Activated T-cell treated with anti-CD3 and anti-CD28 coated beads, Interleukin-2, amount 50 U/mL, for 24 hours (primary cell): ENCODE measurements at regions not wholly inside any gene's neighbourhood (a gene's known extent, or its start where the extent isn't known, plus 50 kb on each side); places are given as distances from the start of the nearest gene placed in this dataset.
A peak's percentile ranks its signal among the peaks of the same experiment; 100 is the strongest.

ENCODE experiments used
- DNase-seq: peaks from one replicate; pipeline ENCODE4 v3.0.0-alpha.2; 2020
- H3K27ac Mint-ChIP-seq: 2 replicates; pipeline ENCODE4 v1.8.0; 2020; ENCODE audit warnings: mild to moderate bottlenecking, mixed read lengths
- H3K27me3 Mint-ChIP-seq: 2 replicates; pipeline ENCODE4 v1.8.0; 2020; ENCODE audit warnings: mixed read lengths
- H3K36me3 Mint-ChIP-seq: 2 replicates; pipeline ENCODE4 v1.8.0; 2020; ENCODE audit warnings: low read depth, mixed read lengths
- H3K4me1 Mint-ChIP-seq: 2 replicates; pipeline ENCODE4 v1.8.0; 2020; ENCODE audit warnings: low read depth, mixed read lengths
- H3K4me3 Mint-ChIP-seq: 2 replicates; pipeline ENCODE4 v1.8.0; 2020; ENCODE audit warnings: mild to moderate bottlenecking, moderate library complexity, mixed read lengths
- H3K9me3 Mint-ChIP-seq: 2 replicates; pipeline ENCODE4 v1.8.0; 2020; ENCODE audit warnings: mixed read lengths

DNA sequence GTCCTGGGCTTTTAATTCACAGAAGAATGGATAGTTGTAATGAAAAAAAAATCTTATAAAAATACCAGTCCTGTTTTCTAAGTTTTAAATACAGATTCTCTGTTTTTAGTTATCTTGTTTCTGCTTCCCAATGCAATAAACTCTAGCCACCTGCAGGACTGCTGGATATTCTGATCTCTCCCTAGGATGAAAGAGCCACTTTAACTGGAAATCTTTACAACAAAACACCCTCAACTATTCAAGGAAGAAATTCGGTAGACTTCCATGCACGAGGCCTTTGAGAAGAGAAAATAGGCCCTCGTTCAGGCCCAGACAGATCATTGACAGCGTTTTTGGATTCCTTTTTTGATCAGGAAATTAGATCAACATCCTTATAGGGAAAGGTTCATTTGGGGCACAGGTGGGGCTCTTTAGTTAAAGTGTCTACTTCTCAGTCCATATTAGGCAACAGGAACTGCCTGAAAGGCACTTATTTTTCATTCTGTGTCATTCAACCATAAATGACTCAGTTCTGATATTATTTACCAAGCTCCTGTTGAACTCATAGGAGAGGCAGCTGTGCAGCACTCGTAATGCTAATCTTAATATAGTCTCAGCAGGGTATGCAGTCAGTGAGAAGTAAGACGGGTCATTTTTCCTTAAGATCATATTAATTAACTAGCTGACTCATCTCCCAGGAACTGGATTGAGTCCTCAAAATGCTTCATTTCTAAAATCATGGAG lies 71.1 kb upstream of the ERRFI1 start:
- Mint-ChIP-seq H3K27me3 (peaks cover 14% of the 10 kb centered on the region), H3K4me1 (peaks cover 46% of the 10 kb centered on the region), H3K4me3 (peak overlapping the region; percentile 68), H3K27ac (peak overlapping the region; percentile 99), H3K9me3 (no peaks in the 10 kb centered on the region), H3K36me3 (no peaks in the 10 kb centered on the region)
- no peak for DNase-seq

DNA sequence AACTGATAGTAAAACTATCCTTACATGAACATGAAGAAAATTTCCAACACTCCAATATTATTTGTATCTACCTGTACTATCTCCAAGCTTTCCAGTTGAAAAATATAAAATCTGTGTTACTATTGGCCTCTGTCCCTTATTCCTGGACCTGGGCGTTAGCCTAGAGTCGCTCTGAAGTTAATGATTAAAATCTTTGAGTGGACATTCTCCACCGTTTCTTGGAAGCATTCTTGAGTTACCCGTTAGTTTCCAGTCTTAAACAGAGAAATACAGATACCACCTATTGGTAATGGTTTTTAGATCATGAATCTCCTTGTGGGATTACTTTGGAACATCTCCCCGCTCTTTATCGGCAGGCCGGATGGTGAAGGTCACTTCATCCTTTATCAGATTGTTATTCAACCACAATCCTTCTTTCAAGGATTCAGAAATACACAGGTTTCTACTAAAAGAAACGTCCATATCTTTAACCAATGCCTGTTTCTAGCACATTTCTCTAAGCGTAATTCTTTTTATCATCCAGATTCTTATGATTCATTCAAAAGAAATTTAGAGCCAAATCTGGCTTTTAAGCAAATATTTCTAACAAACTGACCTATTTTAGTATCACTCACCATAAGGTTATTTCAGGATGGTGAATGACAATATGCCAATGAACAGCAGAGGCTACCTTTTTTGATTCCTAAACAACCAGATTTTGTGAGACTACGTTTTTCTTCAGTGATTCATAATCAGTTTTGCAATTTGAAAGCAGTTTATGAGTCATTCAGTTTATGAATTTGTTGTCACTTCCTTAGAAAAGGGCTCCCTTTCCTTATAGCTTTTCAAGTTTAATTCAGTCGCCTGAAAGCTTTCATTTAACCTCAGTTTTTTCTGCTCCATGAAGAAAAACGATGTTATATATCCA lies 70.2 kb upstream of the ERRFI1 start:
- Mint-ChIP-seq H3K27me3 (peaks cover 14% of the 10 kb centered on the region), H3K4me1 (peaks cover 46% of the 10 kb centered on the region), H3K36me3 (no peaks in the 10 kb centered on the region), H3K4me3 (peak overlapping the region; percentile 68), H3K27ac (peak overlapping the region; percentile 99), H3K9me3 (no peaks in the 10 kb centered on the region)
- no peak for DNase-seq

DNA sequence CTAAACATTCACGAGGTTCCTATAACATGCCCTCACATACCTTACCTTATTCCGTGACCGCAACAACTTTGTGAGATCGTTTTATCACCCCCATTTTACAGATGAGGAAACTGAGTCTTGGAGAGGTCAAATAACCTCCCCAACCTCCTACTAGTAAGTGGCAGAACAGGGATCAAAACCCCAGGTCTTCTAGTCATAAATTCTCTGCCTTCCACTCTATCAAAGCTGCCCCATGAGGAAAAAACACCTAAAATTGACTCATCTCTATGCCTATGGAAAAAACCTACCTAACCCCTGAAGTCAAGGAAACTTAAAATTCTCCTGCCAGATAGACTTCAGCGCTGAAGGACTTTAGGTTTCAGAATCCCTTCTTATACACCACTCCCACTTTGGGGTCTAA lies 69.5 kb upstream of the ERRFI1 start:
- H3K4me1 Mint-ChIP-seq = peaks cover 48% of the 10 kb centered on the region
- H3K9me3 Mint-ChIP-seq = no peaks in the 10 kb centered on the region
- H3K27me3 Mint-ChIP-seq = peaks cover 17% of the 10 kb centered on the region
- DNase-seq = no peak
- H3K4me3 Mint-ChIP-seq = no peak overlapping the region
- H3K27ac Mint-ChIP-seq = no peak overlapping the region
- H3K36me3 Mint-ChIP-seq = no peaks in the 10 kb centered on the region

DNA sequence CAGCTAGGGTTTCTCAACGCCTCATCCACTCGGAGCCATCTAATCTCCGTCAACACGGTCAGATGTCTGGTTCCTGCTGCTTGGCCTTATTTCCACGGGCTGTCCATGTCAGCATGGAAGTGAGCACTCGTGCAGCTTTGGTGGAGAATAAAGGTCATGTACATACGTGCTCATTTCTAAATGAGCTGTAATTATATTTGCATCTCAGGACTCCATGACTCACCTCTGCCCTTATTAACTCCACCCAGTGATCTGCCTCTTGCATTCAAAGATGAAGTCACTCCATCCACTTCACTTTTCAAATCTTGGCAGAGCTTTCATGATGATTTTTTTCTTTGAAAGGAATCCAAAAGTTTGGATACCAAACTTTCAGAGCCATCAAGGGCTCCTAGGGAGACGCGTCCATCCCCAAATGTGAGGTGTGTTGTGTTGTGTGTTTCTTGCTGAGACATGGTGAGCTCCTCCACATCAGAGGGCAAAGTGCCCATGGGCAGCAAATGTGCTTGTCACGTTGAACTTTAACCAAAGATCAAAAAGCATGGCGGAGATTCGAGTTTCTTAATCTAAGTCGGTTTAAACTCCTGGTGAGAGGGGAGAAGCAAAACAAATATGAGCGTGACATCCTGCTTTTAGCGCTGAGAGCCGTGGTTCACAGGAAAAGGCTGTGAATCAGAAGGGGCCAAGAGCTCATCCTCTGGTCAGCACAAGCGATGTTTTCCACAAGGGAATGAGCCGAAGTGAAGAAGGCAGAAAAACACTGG lies 68.6 kb upstream of the ERRFI1 start:
- Mint-ChIP-seq H3K4me1 (peaks cover 58% of the 10 kb centered on the region), H3K4me3 (no peak overlapping the region), H3K36me3 (no peaks in the 10 kb centered on the region), H3K9me3 (no peaks in the 10 kb centered on the region), H3K27ac (peak overlapping the region; percentile 19), H3K27me3 (peaks cover 19% of the 10 kb centered on the region)
- no peak for DNase-seq

DNA sequence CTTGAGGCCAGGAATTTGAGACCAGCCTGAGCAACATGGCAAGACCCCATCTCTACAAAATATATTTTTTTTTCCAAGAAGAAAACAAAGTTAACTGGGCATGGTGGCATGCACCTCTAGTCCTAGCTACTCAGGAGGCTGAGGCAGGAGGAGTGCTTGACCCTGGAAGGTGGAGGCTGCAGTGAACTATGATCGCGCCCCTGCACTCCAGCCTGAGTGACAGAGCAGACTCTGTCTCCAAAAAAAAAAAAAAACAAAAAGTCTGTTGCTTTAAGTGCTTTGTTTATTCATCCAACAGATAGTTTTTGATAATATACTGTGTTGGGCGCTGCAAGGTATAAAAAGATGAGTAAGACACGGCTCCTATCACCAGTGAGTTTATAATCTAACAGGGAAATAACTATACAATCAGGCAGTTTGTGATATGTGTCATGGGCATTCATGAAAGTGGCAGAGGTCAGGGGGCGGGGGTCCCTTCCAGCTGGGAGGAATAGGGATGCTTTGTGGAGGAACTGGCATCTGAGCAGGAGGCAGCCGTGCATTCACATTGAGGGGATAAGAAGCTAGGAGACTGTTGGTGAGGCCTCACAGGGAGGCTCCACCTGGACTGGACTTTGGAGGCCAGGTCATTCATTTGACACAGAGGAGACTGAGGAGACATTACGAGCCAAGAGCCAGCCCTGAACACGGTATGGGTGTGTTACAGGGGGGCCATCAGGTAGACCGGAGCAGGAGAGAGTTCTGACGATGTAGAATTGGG lies 67.3 kb upstream of the ERRFI1 start:
- Mint-ChIP-seq H3K27ac (no peak overlapping the region), H3K27me3 (peaks cover 19% of the 10 kb centered on the region), H3K36me3 (no peaks in the 10 kb centered on the region), H3K9me3 (no peaks in the 10 kb centered on the region), H3K4me1 (peaks cover 64% of the 10 kb centered on the region), H3K4me3 (no peak overlapping the region)
- no peak for DNase-seq

DNA sequence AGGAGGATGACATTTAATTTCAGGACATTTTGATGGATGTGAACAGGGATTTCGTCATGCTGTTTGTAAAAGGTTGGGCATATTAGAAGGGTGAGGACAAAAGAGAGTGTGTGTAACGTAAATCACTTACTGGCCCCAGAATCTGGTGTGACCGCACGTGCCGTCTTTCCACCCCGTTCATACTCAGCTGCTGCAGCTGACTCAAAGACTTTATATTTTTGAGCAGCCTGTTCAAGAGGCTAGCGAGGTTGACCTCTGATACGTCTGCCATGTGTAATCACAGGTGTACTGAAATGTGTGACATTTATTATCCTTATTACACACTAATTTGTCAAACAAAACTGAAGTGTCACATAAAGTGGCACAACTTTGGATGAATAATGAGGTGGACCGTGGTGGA lies 66.5 kb upstream of the ERRFI1 start:
- no peak for DNase-seq
- no peak overlapping the region for H3K27ac Mint-ChIP-seq
- H3K27me3 Mint-ChIP-seq = peaks cover 19% of the 10 kb centered on the region
- H3K4me1 Mint-ChIP-seq = peaks cover 58% of the 10 kb centered on the region
- H3K4me3 Mint-ChIP-seq = no peak overlapping the region
- H3K36me3 Mint-ChIP-seq = no peaks in the 10 kb centered on the region
- no peaks in the 10 kb centered on the region for H3K9me3 Mint-ChIP-seq

DNA sequence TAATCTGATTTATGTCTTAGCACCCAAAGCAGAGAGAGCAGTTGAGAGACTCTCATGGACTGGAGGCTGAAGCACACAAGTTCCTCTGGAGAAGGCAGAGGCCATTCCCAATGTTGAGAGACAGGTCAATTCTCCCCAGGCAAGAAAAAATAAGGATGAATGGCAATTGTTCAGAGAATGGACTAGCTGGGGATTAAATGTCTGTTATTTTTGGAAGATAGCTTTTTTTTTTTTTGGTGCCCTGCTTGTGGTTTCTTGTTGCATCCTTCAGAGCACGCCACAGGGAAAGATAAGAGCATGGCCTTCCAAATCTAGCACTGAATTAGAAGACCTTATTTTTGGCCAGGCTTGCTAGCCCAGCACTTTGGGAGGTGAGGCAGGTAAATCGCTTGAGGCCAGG lies 65.6 kb upstream of the ERRFI1 start:
- H3K4me3 Mint-ChIP-seq = no peak overlapping the region
- peaks cover 19% of the 10 kb centered on the region for H3K27me3 Mint-ChIP-seq
- no peaks in the 10 kb centered on the region for H3K36me3 Mint-ChIP-seq
- H3K4me1 Mint-ChIP-seq = peaks cover 49% of the 10 kb centered on the region
- H3K9me3 Mint-ChIP-seq = no peaks in the 10 kb centered on the region
- no peak overlapping the region for H3K27ac Mint-ChIP-seq
- no peak for DNase-seq

DNA sequence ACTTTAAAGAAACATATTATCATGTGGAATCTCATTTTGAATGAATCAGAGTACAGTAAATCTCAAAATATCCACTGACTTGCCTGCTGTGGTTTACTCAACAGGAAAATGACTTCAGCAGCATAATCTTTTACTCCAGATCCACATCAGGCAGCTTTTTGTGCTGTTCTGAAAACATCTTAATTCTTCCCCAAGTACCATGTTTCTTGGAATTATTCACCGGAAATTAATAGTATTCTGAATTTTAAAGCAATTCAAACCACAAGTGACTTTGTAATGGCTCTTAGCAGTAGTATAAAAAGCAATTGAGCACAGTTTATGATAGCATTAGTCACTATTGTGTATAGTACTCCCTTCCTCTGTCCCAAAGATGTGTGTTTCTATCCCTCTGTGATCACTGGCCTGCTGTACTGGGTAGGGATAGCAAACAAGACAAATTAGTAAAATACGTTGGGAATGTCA lies 64.2 kb upstream of the ERRFI1 start:
- Mint-ChIP-seq H3K4me1 (peaks cover 36% of the 10 kb centered on the region), H3K36me3 (no peaks in the 10 kb centered on the region), H3K27me3 (peaks cover 19% of the 10 kb centered on the region), H3K4me3 (no peak overlapping the region), H3K27ac (peak overlapping the region; percentile 80), H3K9me3 (no peaks in the 10 kb centered on the region)
- DNase-seq = no peak

DNA sequence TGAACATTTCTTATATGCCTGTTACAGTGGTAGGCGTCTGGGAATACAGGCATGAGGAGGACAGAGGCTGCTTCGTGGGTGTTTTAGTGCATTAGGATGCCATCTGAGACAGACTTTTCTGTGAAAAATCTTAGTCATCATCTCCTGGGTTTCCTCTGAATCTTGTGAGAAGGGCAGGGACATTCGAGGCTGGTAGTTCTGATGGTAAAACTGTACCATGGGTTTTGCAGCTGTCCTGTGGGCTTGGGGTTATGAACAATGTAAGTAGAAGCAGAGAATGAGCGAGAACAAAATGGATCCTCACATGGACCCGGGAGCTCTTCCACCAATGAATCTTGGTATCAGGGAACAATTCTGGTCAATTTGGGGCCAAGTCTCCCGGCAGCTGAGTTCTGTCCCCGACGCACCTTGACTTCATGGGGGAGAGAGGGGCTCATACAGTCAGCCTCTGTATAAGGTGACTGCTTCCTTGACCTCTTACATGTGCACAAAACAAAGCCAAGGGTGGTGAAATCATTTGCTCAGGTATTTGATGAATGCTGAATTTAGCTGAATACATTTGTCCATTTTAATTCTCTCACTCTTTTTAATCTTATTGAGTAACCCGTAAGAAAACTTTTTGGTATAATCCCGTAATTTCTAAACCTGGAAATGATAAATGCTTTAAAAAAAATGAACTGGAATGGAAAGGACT lies 63.6 kb upstream of the ERRFI1 start:
- Mint-ChIP-seq H3K27me3 (peaks cover 19% of the 10 kb centered on the region), H3K27ac (peak overlapping the region; percentile 80), H3K36me3 (no peaks in the 10 kb centered on the region), H3K4me3 (peak overlapping the region; percentile 14), H3K4me1 (peaks cover 31% of the 10 kb centered on the region), H3K9me3 (no peaks in the 10 kb centered on the region)
- no peak for DNase-seq

DNA sequence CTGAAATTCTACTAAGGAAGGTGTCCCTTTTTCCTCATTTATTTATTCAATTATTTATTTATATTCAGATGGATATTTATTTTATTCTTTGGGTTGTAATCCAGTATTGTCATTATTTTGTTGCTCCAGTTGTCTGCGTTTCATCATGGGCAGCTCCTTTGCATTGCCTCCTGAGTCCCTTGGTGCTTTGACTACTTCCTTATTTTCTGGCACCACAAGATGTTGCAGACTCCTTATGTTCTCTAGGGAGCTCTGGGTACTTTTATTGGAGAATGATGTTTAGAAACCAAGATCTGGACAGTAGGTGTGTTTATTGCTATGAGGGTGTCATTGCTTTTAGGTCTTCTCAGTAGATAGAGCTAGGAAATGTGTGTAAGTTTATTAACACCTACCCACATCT lies 59.9 kb upstream of the ERRFI1 start:
- no peak overlapping the region for H3K27ac Mint-ChIP-seq
- no peak overlapping the region for H3K4me3 Mint-ChIP-seq
- H3K36me3 Mint-ChIP-seq = no peaks in the 10 kb centered on the region
- H3K4me1 Mint-ChIP-seq = peaks cover 18% of the 10 kb centered on the region
- H3K9me3 Mint-ChIP-seq = no peaks in the 10 kb centered on the region
- no peak for DNase-seq
- H3K27me3 Mint-ChIP-seq = peaks cover 3% of the 10 kb centered on the region

DNA sequence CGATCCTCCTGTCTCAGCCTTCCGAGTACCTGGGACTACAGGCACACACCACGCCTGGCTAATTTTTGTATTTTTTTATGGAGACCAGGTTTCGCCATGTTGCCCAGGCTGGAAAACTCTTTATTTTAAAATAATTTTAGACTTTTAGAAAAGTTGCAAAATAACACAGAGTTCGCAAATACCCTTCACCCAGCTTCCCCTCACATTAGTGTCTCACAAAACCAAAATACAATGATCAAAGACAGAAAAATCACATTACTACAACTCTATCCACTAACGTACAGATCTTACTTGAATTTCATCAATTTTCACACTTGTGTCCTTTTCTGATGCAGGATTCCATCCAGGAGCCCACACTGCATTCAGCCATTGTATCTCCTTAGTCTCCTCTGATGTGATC lies 58.8 kb upstream of the ERRFI1 start:
- peaks cover 9% of the 10 kb centered on the region for H3K4me1 Mint-ChIP-seq
- no peaks in the 10 kb centered on the region for H3K27me3 Mint-ChIP-seq
- H3K4me3 Mint-ChIP-seq = no peak overlapping the region
- DNase-seq = no peak
- H3K27ac Mint-ChIP-seq = no peak overlapping the region
- H3K36me3 Mint-ChIP-seq = no peaks in the 10 kb centered on the region
- no peaks in the 10 kb centered on the region for H3K9me3 Mint-ChIP-seq

DNA sequence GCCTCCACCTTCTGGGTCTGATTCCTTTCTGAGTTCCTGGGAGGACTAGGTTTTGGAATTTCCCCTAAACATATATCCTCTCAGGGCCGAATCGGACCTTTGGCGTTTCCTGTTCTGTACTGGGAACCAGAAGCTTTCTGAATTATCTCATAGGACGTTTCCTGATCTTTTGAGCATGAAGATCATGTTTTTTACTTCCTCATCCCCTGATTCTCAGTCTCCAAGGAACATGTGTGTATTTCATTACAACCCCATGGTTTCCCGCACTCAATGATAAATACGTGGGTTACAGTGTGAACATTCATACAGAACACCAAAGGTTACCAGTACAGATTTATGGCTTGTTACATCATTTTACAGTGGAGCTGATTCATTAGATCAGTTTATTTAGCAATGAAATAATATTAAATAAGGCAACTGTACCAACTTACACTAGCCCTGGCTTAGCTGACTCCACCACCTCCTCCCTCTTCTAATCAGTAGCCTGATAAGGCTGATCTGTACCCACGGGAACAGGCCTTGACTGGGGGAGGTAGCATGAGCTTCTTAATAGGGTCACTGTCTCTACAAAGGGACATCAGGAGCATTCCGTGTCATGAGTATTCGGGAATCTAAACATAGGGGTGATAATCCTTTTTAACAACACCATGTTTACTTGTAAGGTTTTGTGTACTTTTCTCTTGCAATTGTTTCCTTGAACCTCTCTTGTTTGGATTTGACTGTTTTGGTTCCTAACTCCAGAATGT lies 57.8 kb upstream of the ERRFI1 start:
- Mint-ChIP-seq H3K27ac (no peak overlapping the region), H3K36me3 (no peaks in the 10 kb centered on the region), H3K27me3 (no peaks in the 10 kb centered on the region), H3K4me1 (peaks cover under 1% of the 10 kb centered on the region), H3K9me3 (no peaks in the 10 kb centered on the region), H3K4me3 (no peak overlapping the region)
- DNase-seq = no peak

DNA sequence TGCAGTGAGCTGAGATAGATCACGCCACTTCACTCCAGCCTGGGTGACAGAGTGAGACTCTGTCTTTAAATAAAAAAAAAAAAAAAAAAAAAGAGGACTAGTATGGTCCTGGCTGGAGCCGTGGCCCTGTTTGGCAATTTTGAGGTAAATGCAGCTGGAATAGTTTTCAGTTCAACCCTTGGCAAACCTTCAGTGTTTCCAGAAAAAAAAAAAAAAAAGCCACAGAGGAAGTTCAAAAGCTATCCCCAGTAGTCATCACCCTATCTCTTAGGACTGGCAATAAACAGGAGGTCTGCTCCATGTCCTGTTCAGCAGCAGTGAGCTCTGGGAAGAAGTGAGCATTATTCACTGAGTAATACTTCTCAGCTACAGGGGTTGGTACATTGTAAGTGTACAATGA lies 56.8 kb upstream of the ERRFI1 start:
- H3K27me3 Mint-ChIP-seq = peaks cover 3% of the 10 kb centered on the region
- DNase-seq = no peak
- H3K4me3 Mint-ChIP-seq = no peak overlapping the region
- H3K27ac Mint-ChIP-seq = no peak overlapping the region
- H3K36me3 Mint-ChIP-seq = no peaks in the 10 kb centered on the region
- no peaks in the 10 kb centered on the region for H3K9me3 Mint-ChIP-seq
- peaks cover 7% of the 10 kb centered on the region for H3K4me1 Mint-ChIP-seq
